Trophoblast cell (in vitro differentiated cells and primary cell): ENCODE measurements at regions not wholly inside any gene's neighbourhood (a gene's known extent, or its start where the extent isn't known, plus 50 kb on each side); places are given as distances from the start of the nearest gene placed in this dataset.
A peak's percentile ranks its signal among the peaks of the same experiment; 100 is the strongest.

Experiments
- DNase-seq, 2 donors: peaks; one replicate each; pipeline ENCODE4 v3.0.0-alpha.2; 2016
- H2AFZ ChIP-seq: 2 replicates; pipeline ENCODE4 v1.6.1; 2013; ENCODE audit warnings: low read length, moderate library complexity, mild to moderate bottlenecking; ENCODE audit not compliant: insufficient read depth, poor library complexity
- H2AK5ac ChIP-seq: 2 replicates; pipeline ENCODE4 v1.6.1; 2013; ENCODE audit warnings: mild to moderate bottlenecking, low read length
- H2BK120ac ChIP-seq: 2 replicates; pipeline ENCODE4 v1.6.1; 2013; ENCODE audit warnings: low read length, mild to moderate bottlenecking, moderate library complexity; ENCODE audit not compliant: insufficient read depth, poor library complexity
- H2BK12ac ChIP-seq: 2 replicates; pipeline ENCODE4 v1.6.1; 2013; ENCODE audit warnings: mild to moderate bottlenecking, low read length, moderate library complexity
- H2BK5ac ChIP-seq: 2 replicates; pipeline ENCODE4 v1.6.1; 2013; ENCODE audit warnings: low read length, low read depth, moderate library complexity, mild to moderate bottlenecking; ENCODE audit not compliant: poor library complexity
- H3K14ac ChIP-seq: 2 replicates; pipeline ENCODE4 v1.6.1; 2013; ENCODE audit warnings: mild to moderate bottlenecking, low read length
- H3K18ac ChIP-seq: 2 replicates; pipeline ENCODE4 v1.6.1; 2013; ENCODE audit warnings: mild to moderate bottlenecking, low read length
- H3K23ac ChIP-seq: 2 replicates; pipeline ENCODE4 v1.6.1; 2013; ENCODE audit warnings: low read length
- H3K27ac ChIP-seq: 2 replicates; pipeline ENCODE4 v1.5.1; 2013; ENCODE audit warnings: low read depth, mild to moderate bottlenecking, inconsistent platforms, low read length, moderate library complexity
- H3K27me3 ChIP-seq: 2 replicates; pipeline ENCODE4 v1.6.1; 2013; ENCODE audit warnings: inconsistent platforms, mild to moderate bottlenecking, low read length, moderate library complexity; ENCODE audit not compliant: insufficient read depth
- H3K36me3 ChIP-seq, 2 experiments: 1 replicate in 1 of 2; 2 replicates in 1 of 2; pipeline ENCODE4 v1.6.1; 2013; ENCODE audit warnings: low read length in 2 of 2, mild to moderate bottlenecking in 2 of 2, moderate library complexity in 1 of 2; ENCODE audit not compliant: insufficient read depth in 2 of 2, control insufficient read depth in 1 of 2
- H3K4ac ChIP-seq: 2 replicates; pipeline ENCODE4 v1.6.1; 2013; ENCODE audit warnings: low read depth, mild to moderate bottlenecking, low read length, moderate library complexity
- H3K4me1 ChIP-seq, 2 experiments: 1 replicate in 1 of 2; 2 replicates in 1 of 2; pipeline ENCODE4 v1.6.1; 2013; ENCODE audit warnings: low read length in 2 of 2, mild to moderate bottlenecking in 2 of 2, moderate library complexity in 1 of 2; ENCODE audit not compliant: insufficient read depth in 2 of 2, control insufficient read depth in 1 of 2
- H3K4me2 ChIP-seq: 2 replicates; pipeline ENCODE4 v1.6.1; 2013; ENCODE audit warnings: inconsistent platforms, mild to moderate bottlenecking, low read length, moderate library complexity
- H3K4me3 ChIP-seq: 2 replicates; pipeline ENCODE4 v1.5.1; 2013; ENCODE audit warnings: mild to moderate bottlenecking, low read depth, low read length, inconsistent platforms
- H3K79me1 ChIP-seq: one replicate; pipeline ENCODE4 v1.6.1; 2013; ENCODE audit warnings: low read length
- H3K79me2 ChIP-seq: 2 replicates; pipeline ENCODE4 v1.6.1; 2013; ENCODE audit warnings: low read length, mild to moderate bottlenecking; ENCODE audit not compliant: control insufficient read depth, insufficient read depth, poor library complexity
- H3K9ac ChIP-seq: 2 replicates; pipeline ENCODE4 v1.6.1; 2013; ENCODE audit warnings: mild to moderate bottlenecking, low read length
- H3K9me3 ChIP-seq: 2 replicates; pipeline ENCODE4 v1.6.1; 2013; ENCODE audit warnings: low read depth, mild to moderate bottlenecking, control low read depth, inconsistent platforms, low read length; ENCODE audit not compliant: insufficient read depth
- H4K12ac ChIP-seq: 2 replicates; pipeline ENCODE4 v1.6.1; 2013; ENCODE audit warnings: low read depth, mild to moderate bottlenecking, low read length, moderate library complexity
- H4K8ac ChIP-seq: 2 replicates; pipeline ENCODE4 v1.6.1; 2013; ENCODE audit warnings: low read depth, mild to moderate bottlenecking, low read length, moderate library complexity
- H4K91ac ChIP-seq: one replicate; pipeline ENCODE4 v1.6.1; 2013; ENCODE audit warnings: low read depth, mild to moderate bottlenecking, low read length, moderate library complexity
- WGBS: extraction: QIAGEN DNeasy Blood & Tissue Kit; methylation state at CpG from one replicate; pipeline ENCODE4 v1.1.7; 2013; ENCODE audit warnings: missing lambda C conversion rate; ENCODE audit not compliant: insufficient read length, insufficient coverage; ENCODE audit errors: extremely low coverage; 5-methylcytosine and 5-hydroxymethylcytosine counted together

DNA sequence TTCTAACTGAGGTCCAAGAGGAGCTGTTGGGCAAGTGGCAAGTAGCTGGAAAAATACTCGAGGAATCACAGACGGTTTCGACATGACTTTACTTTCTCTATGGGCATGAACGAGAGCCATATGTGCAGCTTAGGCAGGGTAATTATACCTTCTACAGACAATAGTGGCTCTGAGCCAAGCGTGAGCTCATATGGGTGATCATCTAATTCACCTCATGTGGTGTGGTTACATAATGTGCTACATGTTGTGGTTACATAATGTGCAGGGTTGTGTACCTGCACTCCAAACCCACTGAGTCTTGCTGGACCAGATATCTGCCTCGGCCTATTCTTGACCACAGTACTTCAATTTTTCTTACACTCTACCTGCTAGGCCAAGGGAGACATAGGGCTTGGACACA is 771.7 kb upstream of the EYS start:
- no peaks in the 10 kb centered on the region for H3K4me1 ChIP-seq
- H3K79me1 ChIP-seq = no peaks in the 10 kb centered on the region
- H3K23ac ChIP-seq = no peak overlapping the region
- no peaks in the 10 kb centered on the region for H3K36me3 ChIP-seq
- no peak overlapping the region for H3K27ac ChIP-seq
- no peak overlapping the region for H4K12ac ChIP-seq
- no peak for DNase-seq
- no peak overlapping the region for H4K91ac ChIP-seq
- no peaks in the 10 kb centered on the region for H3K79me2 ChIP-seq
- no peak overlapping the region for H3K4me2 ChIP-seq
- no peak overlapping the region for H2BK5ac ChIP-seq
- no peak overlapping the region for H2AK5ac ChIP-seq
- no peak overlapping the region for H4K8ac ChIP-seq
- H3K9ac ChIP-seq = no peak overlapping the region
- H3K9me3 ChIP-seq = peaks cover 5% of the 10 kb centered on the region
- no peak overlapping the region for H2BK120ac ChIP-seq
- no peak overlapping the region for H3K14ac ChIP-seq
- no CpG with 5 or more reads among the region's 6 CpGs for WGBS
- no peak overlapping the region for H2BK12ac ChIP-seq
- H3K4me3 ChIP-seq = no peak overlapping the region
- H3K4ac ChIP-seq = no peak overlapping the region
- no peak overlapping the region for H2AFZ ChIP-seq
- no peaks in the 10 kb centered on the region for H3K27me3 ChIP-seq
- no peak overlapping the region for H3K18ac ChIP-seq

DNA sequence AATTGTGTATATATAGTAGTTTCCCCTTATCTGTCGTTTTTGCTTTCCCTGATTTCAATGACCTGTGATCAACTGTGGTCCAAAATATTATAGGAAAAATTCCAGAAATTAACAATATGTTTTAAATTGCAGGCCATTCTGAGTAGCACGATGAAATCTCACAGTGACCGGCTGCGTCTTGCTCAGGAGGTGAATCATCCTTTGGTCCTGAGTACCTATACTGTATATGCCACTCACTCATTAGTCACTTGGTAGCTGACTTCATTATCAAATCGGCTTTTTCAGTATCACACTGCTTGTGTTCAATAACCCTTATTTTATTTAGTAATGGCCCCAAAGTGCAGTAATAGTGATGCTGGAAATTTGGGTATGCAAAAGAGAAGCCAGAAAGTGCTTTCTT is 728.3 kb upstream of the EYS start:
- no peaks in the 10 kb centered on the region for H3K79me1 ChIP-seq
- no CpG with 5 or more reads among the region's 5 CpGs for WGBS

DNA sequence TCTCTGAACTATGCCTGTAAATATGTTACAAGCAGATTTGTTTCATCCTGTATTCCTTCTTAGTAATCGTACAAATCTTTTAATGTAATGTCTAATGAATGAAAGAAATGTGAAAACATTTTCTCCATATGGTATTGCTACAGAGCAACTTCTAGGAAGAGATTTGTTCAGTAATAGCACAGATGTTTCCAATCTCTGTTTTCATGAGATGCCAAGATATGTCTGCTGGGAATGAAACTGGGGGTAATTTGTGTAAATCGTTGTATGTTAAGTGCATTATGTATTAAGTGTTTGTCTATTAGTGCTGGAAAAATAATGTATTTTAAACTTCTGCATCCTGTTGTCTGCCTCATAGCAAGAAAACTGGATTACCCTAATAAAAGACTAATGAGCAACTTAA is 722.2 kb upstream of the EYS start:
- Histone ChIP-seq H3K27ac (no peak overlapping the region), H2BK5ac (no peak overlapping the region), H3K4me2 (no peak overlapping the region), H3K36me3 (no peaks in the 10 kb centered on the region), H3K4me3 (no peak overlapping the region), H3K4ac (no peak overlapping the region), H3K23ac (no peak overlapping the region), H4K12ac (no peak overlapping the region), H2BK120ac (no peak overlapping the region), H3K9ac (no peak overlapping the region), H2AFZ (no peak overlapping the region), H3K4me1 (no peaks in the 10 kb centered on the region), H2AK5ac (no peak overlapping the region), H3K9me3 (no peaks in the 10 kb centered on the region), H3K79me1 (no peaks in the 10 kb centered on the region), H4K8ac (no peak overlapping the region), H3K27me3 (no peaks in the 10 kb centered on the region), H3K79me2 (no peaks in the 10 kb centered on the region), H4K91ac (no peak overlapping the region), H3K18ac (no peak overlapping the region), H3K14ac (no peak overlapping the region), H2BK12ac (no peak overlapping the region)
- DNase-seq = peak in 1 of 2 donors; percentile 1
- WGBS = no CpG with 5 or more reads among the region's 2 CpGs

More for the DNA sequence above, 728.3 kb upstream of the EYS start:
- Histone ChIP-seq H4K8ac (no peak overlapping the region), H2BK5ac (no peak overlapping the region), H3K27ac (no peak overlapping the region), H2AFZ (no peak overlapping the region), H3K27me3 (no peaks in the 10 kb centered on the region), H3K4me2 (no peak overlapping the region), H3K14ac (no peak overlapping the region), H3K4me1 (no peaks in the 10 kb centered on the region), H2AK5ac (no peak overlapping the region), H4K91ac (no peak overlapping the region), H3K4ac (no peak overlapping the region), H3K23ac (no peak overlapping the region), H4K12ac (no peak overlapping the region), H3K9ac (no peak overlapping the region), H2BK120ac (no peak overlapping the region), H2BK12ac (no peak overlapping the region), H3K18ac (no peak overlapping the region), H3K4me3 (no peak overlapping the region), H3K36me3 (no peaks in the 10 kb centered on the region), H3K79me2 (no peaks in the 10 kb centered on the region), H3K9me3 (no peaks in the 10 kb centered on the region)
- DNase-seq = no peak

DNA sequence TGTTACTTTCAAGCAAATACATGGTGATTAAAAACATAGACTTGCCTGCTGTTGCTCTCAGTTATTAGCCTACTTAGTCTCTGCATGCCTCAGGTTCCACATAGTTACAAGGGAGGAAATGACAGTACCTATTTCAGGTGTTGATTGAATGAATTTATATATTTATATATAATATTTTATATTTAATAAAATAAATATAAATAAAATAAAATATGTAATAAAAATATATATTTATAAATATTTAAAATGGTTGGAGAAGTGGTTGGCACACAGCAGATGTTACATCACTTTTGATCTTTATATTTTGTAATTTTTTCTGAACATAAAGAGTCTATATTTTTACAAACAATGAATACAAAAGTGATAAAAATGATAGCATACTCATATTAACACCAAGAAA is 716.0 kb upstream of the EYS start:
- Histone ChIP-seq H3K18ac (no peak overlapping the region), H4K8ac (no peak overlapping the region), H2AK5ac (no peak overlapping the region), H3K27ac (no peak overlapping the region), H3K79me1 (no peaks in the 10 kb centered on the region), H4K12ac (no peak overlapping the region), H3K4me2 (no peak overlapping the region), H3K27me3 (no peaks in the 10 kb centered on the region), H3K9me3 (no peaks in the 10 kb centered on the region), H2BK5ac (no peak overlapping the region), H4K91ac (no peak overlapping the region), H2BK12ac (no peak overlapping the region), H2AFZ (no peak overlapping the region), H3K23ac (no peak overlapping the region), H3K36me3 (no peaks in the 10 kb centered on the region), H3K79me2 (no peaks in the 10 kb centered on the region), H3K14ac (no peak overlapping the region), H3K4me1 (no peaks in the 10 kb centered on the region), H3K4ac (no peak overlapping the region), H3K4me3 (no peak overlapping the region), H2BK120ac (no peak overlapping the region), H3K9ac (no peak overlapping the region)
- no peak for DNase-seq

DNA sequence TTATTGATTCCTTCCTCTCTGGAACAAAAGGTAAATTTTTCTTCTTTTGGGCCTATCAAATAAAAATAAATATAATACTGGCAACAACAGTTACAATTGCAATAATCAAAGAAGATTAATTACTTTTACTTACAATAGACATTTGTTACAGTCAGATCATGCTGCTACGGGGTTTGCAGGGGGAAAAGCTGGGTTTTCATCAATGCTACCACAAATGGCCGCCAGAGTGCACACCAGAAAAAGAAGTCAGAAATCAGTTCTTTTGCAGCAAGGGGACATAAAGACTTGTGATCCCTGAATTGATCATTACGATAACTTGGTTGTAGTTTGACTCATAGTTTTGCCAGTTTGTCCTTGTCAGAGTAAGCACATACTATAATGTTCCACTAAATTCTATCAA is 714.5 kb upstream of the EYS start:
- Histone ChIP-seq H2BK5ac (no peak overlapping the region), H3K23ac (no peak overlapping the region), H2BK120ac (no peak overlapping the region), H4K12ac (no peak overlapping the region), H3K27me3 (no peaks in the 10 kb centered on the region), H3K27ac (no peak overlapping the region), H4K91ac (no peak overlapping the region), H3K18ac (no peak overlapping the region), H3K4me2 (no peak overlapping the region), H3K14ac (no peak overlapping the region), H3K79me2 (no peaks in the 10 kb centered on the region), H4K8ac (no peak overlapping the region), H3K4me3 (no peak overlapping the region), H3K79me1 (no peaks in the 10 kb centered on the region), H2AFZ (no peak overlapping the region), H3K4me1 (no peaks in the 10 kb centered on the region), H2AK5ac (no peak overlapping the region), H3K4ac (no peak overlapping the region), H3K9ac (no peak overlapping the region), H3K9me3 (no peaks in the 10 kb centered on the region), H2BK12ac (no peak overlapping the region), H3K36me3 (no peaks in the 10 kb centered on the region)
- WGBS = no CpG with 5 or more reads among the region's 3 CpGs
- no peak for DNase-seq
